HEK293 (cell line): ENCODE measurements at regions not wholly inside any gene's neighbourhood (a gene's known extent, or its start where the extent isn't known, plus 50 kb on each side); places are given as distances from the start of the nearest gene placed in this dataset.

Experiments
- CTCF ChIA-PET: fragments of 350-600 bp; formaldehyde crosslinking; extraction: SDS; loops from one replicate; lab custom pipeline; 2021; ENCODE audit warnings: antibody characterized with exemption; lab: Yijun Ruan, JAX
- POLR2A ChIA-PET: fragments of 300-600 bp; formaldehyde crosslinking; extraction: SDS; loops from one replicate; lab custom pipeline; 2020; ENCODE audit warnings: antibody characterized with exemption, inconsistent platforms; lab: Yijun Ruan, JAX
- H3K27ac ChIP-seq: fragments of 200-500 bp; sonication (Bioruptor generic); 2 replicates; pipeline ENCODE4 v1.5.1; 2014; ENCODE audit warnings: low read depth, low read length, control low read depth, inconsistent platforms; ENCODE audit errors: extremely low read depth
- H3K36me3 ChIP-seq, 2 experiments: fragments of 200-500 bp in 1 of 2; sonication (Bioruptor generic) in 1 of 2; 1 replicate in 1 of 2; 2 replicates in 1 of 2; pipeline ENCODE4 v1.5.1; 2014 to 2017; ENCODE audit warnings: inconsistent platforms in 2 of 2, low read length in 2 of 2; ENCODE audit not compliant: control insufficient read depth in 2 of 2, insufficient read depth in 1 of 2
- H3K4me1 ChIP-seq: fragments of 200-500 bp; sonication (Bioruptor generic); 2 replicates; pipeline ENCODE4 v1.5.1; 2014; ENCODE audit warnings: mild to moderate bottlenecking, low read length, inconsistent platforms; ENCODE audit not compliant: control insufficient read depth, insufficient read depth
- H3K4me3 ChIP-seq: 2 replicates; pipeline ENCODE4 v1.5.1; 2011; ENCODE audit warnings: low read depth, mild to moderate bottlenecking, control low read depth, low read length, moderate library complexity
- H3K9me3 ChIP-seq: fragments of 200-500 bp; sonication (Bioruptor generic); 2 replicates; pipeline ENCODE4 v1.5.1; 2014; ENCODE audit warnings: low read depth, low read length, inconsistent platforms; ENCODE audit not compliant: control insufficient read depth, insufficient read depth
- HOXA7 ChIP-seq: sonication (generic); formaldehyde crosslinking; IDR thresholded peaks from 2 replicates; pipeline ENCODE4 v1.8.1; 2022; ENCODE audit warnings: missing genetic modification reagents, borderline replicate concordance
- KLF10 ChIP-seq: fragments of 450-650 bp; IDR thresholded peaks from 2 replicates; pipeline ENCODE4 v1.5.1; 2018; ENCODE audit warnings: missing biosample characterization, mild to moderate bottlenecking, missing genetic modification characterization
- KLF16 ChIP-seq: fragments of 450-650 bp; formaldehyde crosslinking; IDR thresholded peaks from 2 replicates; pipeline ENCODE4 v1.5.1; 2017; ENCODE audit warnings: missing biosample characterization, missing genetic modification characterization
- MEIS1 ChIP-seq: sonication (generic); formaldehyde crosslinking; IDR thresholded peaks from 2 replicates; pipeline ENCODE4 v1.8.1; 2022; ENCODE audit warnings: missing genetic modification reagents, mild to moderate bottlenecking, borderline replicate concordance
- PRDM1 ChIP-seq: fragments of 450-650 bp; formaldehyde crosslinking; IDR thresholded peaks from 2 replicates; pipeline ENCODE4; 2016; ENCODE audit warnings: missing biosample characterization, missing genetic modification characterization
- PRDM10 ChIP-seq: fragments of 450-650 bp; formaldehyde crosslinking; IDR thresholded peaks from 2 replicates; pipeline ENCODE4 v1.5.1; 2016; ENCODE audit warnings: missing biosample characterization, missing genetic modification characterization
- REPIN1 ChIP-seq: fragments of 450-650 bp; formaldehyde crosslinking; IDR thresholded peaks from 2 replicates; pipeline ENCODE4 v1.5.1; 2017; ENCODE audit warnings: missing biosample characterization, missing genetic modification characterization, low read depth
- YY2 ChIP-seq: fragments of 450-650 bp; formaldehyde crosslinking; IDR thresholded peaks from 2 replicates; pipeline ENCODE4 v1.5.1; 2016; ENCODE audit warnings: missing biosample characterization, missing genetic modification characterization
- ZNF174 ChIP-seq: fragments of 450-650 bp; formaldehyde crosslinking; IDR thresholded peaks from 2 replicates; pipeline ENCODE4 v1.5.0; 2017; ENCODE audit warnings: missing biosample characterization, mild to moderate bottlenecking, missing genetic modification characterization
- ZNF211 ChIP-seq: fragments of 450-650 bp; formaldehyde crosslinking; IDR thresholded peaks from 2 replicates; pipeline ENCODE4 v1.5.1; 2016; ENCODE audit warnings: low read depth, missing biosample characterization, missing genetic modification characterization
- ZNF24 ChIP-seq: fragments of 450-650 bp; formaldehyde crosslinking; IDR thresholded peaks from 2 replicates; pipeline ENCODE4 v1.5.1; 2016; ENCODE audit warnings: missing biosample characterization, missing genetic modification characterization
- ZNF530 ChIP-seq: fragments of 450-650 bp; formaldehyde crosslinking; IDR thresholded peaks from 2 replicates; pipeline ENCODE4 v1.5.1; 2016; ENCODE audit warnings: low read depth, missing biosample characterization, missing genetic modification characterization
- ZNF544 ChIP-seq: fragments of 450-650 bp; formaldehyde crosslinking; IDR thresholded peaks from 2 replicates; pipeline ENCODE4 v1.5.0; 2017; ENCODE audit warnings: missing biosample characterization, missing genetic modification characterization
- ZNF549 ChIP-seq: fragments of 450-650 bp; IDR thresholded peaks from 2 replicates; pipeline ENCODE4 v1.5.1; 2018; ENCODE audit warnings: missing biosample characterization, missing genetic modification characterization, mild to moderate bottlenecking, inconsistent platforms, moderate library complexity
- ZNF654 ChIP-seq: fragments of 450-650 bp; formaldehyde crosslinking; IDR thresholded peaks from 2 replicates; pipeline ENCODE4 v1.5.1; 2016; ENCODE audit warnings: low read depth, missing biosample characterization, missing genetic modification characterization
- ZNF701 ChIP-seq: fragments of 450-650 bp; formaldehyde crosslinking; IDR thresholded peaks from 2 replicates; pipeline ENCODE4 v1.5.1; 2016; ENCODE audit warnings: missing biosample characterization, missing genetic modification characterization
- ZNF707 ChIP-seq: fragments of 450-650 bp; formaldehyde crosslinking; IDR thresholded peaks from 2 replicates; pipeline ENCODE4 v1.5.1; 2016; ENCODE audit warnings: missing biosample characterization, missing genetic modification characterization
- ZNF76 ChIP-seq: fragments of 450-650 bp; formaldehyde crosslinking; IDR thresholded peaks from 2 replicates; pipeline ENCODE4; 2016; ENCODE audit warnings: low read depth, missing biosample characterization, missing genetic modification characterization, borderline replicate concordance
- ZSCAN16 ChIP-seq: fragments of 450-650 bp; formaldehyde crosslinking; IDR thresholded peaks from 2 replicates; pipeline ENCODE4 v1.5.1; 2016; ENCODE audit warnings: missing biosample characterization, missing genetic modification characterization
- ZSCAN23 ChIP-seq: fragments of 450-650 bp; formaldehyde crosslinking; IDR thresholded peaks from 2 replicates; pipeline ENCODE4 v1.5.1; 2016; ENCODE audit warnings: missing biosample characterization, missing genetic modification characterization
- TF ChIP-seq, protein P1 (sequence below): fragments of 450-650 bp; formaldehyde crosslinking; IDR thresholded peaks from 2 replicates; pipeline ENCODE4 v1.5.1; 2017; ENCODE audit warnings: missing biosample characterization, missing genetic modification characterization
- TF ChIP-seq, protein P2 (sequence below): fragments of 450-650 bp; formaldehyde crosslinking; IDR thresholded peaks from 2 replicates; pipeline ENCODE4 v1.5.1; 2017; ENCODE audit warnings: missing biosample characterization, mild to moderate bottlenecking, missing genetic modification characterization, moderate library complexity

DNA sequence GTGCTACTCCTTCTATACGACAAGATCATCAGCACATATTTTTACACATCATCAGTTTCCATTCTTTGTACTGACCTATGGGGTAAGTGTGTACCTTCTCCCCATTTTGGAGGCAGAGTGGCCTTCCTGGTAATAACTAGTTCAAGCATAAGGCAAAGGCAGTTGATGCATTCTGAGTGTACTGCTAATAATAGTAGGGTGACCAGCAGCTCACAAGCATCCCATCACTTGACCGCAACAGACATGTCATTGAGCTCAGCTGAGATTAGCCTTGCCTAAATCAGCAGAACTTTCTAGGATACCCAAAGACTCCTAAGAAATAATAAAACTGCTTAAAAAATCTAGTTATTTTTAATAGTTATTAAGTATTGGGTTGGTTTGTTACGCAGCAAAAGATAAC lies 329.8 kb upstream of the FRG2C start:
- POLR2A ChIA-PET = no interaction called here
- TF ChIP-seq REPIN1 (tag by site-specific recombination) = no peak
- TF ChIP-seq, protein P1, sequence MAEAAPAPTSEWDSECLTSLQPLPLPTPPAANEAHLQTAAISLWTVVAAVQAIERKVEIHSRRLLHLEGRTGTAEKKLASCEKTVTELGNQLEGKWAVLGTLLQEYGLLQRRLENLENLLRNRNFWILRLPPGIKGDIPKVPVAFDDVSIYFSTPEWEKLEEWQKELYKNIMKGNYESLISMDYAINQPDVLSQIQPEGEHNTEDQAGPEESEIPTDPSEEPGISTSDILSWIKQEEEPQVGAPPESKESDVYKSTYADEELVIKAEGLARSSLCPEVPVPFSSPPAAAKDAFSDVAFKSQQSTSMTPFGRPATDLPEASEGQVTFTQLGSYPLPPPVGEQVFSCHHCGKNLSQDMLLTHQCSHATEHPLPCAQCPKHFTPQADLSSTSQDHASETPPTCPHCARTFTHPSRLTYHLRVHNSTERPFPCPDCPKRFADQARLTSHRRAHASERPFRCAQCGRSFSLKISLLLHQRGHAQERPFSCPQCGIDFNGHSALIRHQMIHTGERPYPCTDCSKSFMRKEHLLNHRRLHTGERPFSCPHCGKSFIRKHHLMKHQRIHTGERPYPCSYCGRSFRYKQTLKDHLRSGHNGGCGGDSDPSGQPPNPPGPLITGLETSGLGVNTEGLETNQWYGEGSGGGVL (tag by site-specific recombination) = no peak
- no peak for TF ChIP-seq ZNF544 (tag by site-specific recombination)
- no peak for TF ChIP-seq HOXA7 (CRISPR knock-in tag)
- TF ChIP-seq, all 188 proteins: peak for 0
- Histone ChIP-seq H3K9me3 (no peaks in the 10 kb centered on the region), H3K4me3 (no peak overlapping the region), H3K4me1 (no peaks in the 10 kb centered on the region), H3K36me3 (no peaks in the 10 kb centered on the region), H3K27ac (no peak overlapping the region)
- CTCF ChIA-PET = no interaction called here

GRCh38 chr3:75337226-75337900 lies 326.8 kb upstream of the FRG2C start:
- Histone ChIP-seq H3K9me3 (no peaks in the 10 kb centered on the region), H3K4me1 (no peaks in the 10 kb centered on the region), H3K36me3 (no peaks in the 10 kb centered on the region), H3K4me3 (no peak overlapping the region), H3K27ac (no peak overlapping the region)
- ChIA-PET POLR2A (no interaction called here), CTCF (no interaction called here)
- no peak for TF ChIP-seq YY2 (tag by site-specific recombination)
- no peak for TF ChIP-seq ZNF701 (tag by site-specific recombination)
- TF ChIP-seq ZNF24 (tag by site-specific recombination) = no peak
- no peak for TF ChIP-seq ZSCAN23 (tag by site-specific recombination)
- TF ChIP-seq ZSCAN16 = no peak
- TF ChIP-seq ZNF654 = no peak

DNA sequence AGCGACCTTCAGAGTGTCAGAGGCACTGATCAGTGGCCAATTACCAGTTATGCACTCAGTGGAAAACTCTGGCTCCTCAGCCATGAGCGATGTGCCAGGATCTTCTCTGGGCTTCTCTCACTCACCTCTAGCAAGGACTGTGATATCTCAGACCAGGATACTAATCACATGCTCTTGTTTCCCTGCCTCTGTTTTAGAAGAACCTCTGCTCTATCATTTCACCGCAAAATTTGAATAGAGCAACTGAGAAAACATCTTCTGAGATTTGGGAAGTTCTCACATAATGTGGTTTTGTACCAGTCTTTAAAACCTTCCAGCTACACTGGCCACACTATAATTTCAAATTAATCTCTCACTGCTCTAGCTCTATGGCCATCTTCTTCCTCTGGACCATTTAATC lies 325.8 kb upstream of the FRG2C start:
- CTCF ChIA-PET = no interaction called here
- H3K4me1 ChIP-seq = no peaks in the 10 kb centered on the region
- no peak overlapping the region for H3K27ac ChIP-seq
- POLR2A ChIA-PET = no interaction called here
- TF ChIP-seq YY2 (tag by site-specific recombination) (no peak), ZNF707 (tag by site-specific recombination) (no peak), MEIS1 (no peak), ZNF654 (no peak), ZNF530 (no peak), KLF10 (tag by site-specific recombination) (no peak), ZNF174 (no peak), ZNF549 (no peak), PRDM1 (tag by site-specific recombination) (no peak)
- H3K36me3 ChIP-seq = no peaks in the 10 kb centered on the region
- no peaks in the 10 kb centered on the region for H3K9me3 ChIP-seq
- no peak overlapping the region for H3K4me3 ChIP-seq

GRCh38 chr3:75341324-75342067 lies 322.6 kb upstream of the FRG2C start:
- H3K4me1 ChIP-seq = no peaks in the 10 kb centered on the region
- ChIA-PET CTCF (no interaction called here), POLR2A (no interaction called here)
- H3K36me3 ChIP-seq = no peaks in the 10 kb centered on the region
- no peaks in the 10 kb centered on the region for H3K9me3 ChIP-seq
- H3K27ac ChIP-seq = no peak overlapping the region
- no peak overlapping the region for H3K4me3 ChIP-seq
- no peak for TF ChIP-seq KLF16 (tag by site-specific recombination)
- TF ChIP-seq ZNF76 (tag by site-specific recombination) = no peak
- no peak for TF ChIP-seq PRDM10 (tag by site-specific recombination)
- TF ChIP-seq ZNF530 = no peak
- TF ChIP-seq ZNF211 (tag by site-specific recombination) = no peak
- TF ChIP-seq, protein P2, sequence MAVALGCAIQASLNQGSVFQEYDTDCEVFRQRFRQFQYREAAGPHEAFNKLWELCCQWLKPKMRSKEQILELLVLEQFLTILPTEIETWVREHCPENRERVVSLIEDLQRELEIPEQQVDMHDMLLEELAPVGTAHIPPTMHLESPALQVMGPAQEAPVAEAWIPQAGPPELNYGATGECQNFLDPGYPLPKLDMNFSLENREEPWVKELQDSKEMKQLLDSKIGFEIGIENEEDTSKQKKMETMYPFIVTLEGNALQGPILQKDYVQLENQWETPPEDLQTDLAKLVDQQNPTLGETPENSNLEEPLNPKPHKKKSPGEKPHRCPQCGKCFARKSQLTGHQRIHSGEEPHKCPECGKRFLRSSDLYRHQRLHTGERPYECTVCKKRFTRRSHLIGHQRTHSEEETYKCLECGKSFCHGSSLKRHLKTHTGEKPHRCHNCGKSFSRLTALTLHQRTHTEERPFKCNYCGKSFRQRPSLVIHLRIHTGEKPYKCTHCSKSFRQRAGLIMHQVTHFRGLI (tag by site-specific recombination) = no peak
